Gastroesophageal sphincter (tissue), 3 donors: ENCODE measurements at regions not wholly inside any gene's neighbourhood (a gene's known extent, or its start where the extent isn't known, plus 50 kb on each side); places are given as distances from the start of the nearest gene placed in this dataset.

Experiments used
- EP300 ChIP-seq: sonication (generic); formaldehyde crosslinking; IDR thresholded peaks from one replicate; pipeline ENCODE4 v1.6.1; 2017; ENCODE audit warnings: antibody characterized with exemption, mild to moderate bottlenecking
- POLR2A ChIP-seq, 2 donors: fragments of 450-650 bp; IDR thresholded peaks; one replicate each; pipeline ENCODE4 v1.6.1; 2017; ENCODE audit warnings: antibody characterized with exemption in 2 of 2, mild to moderate bottlenecking in 2 of 2, moderate library complexity in 1 of 2
- POLR2AphosphoS5 ChIP-seq: sonication (generic); formaldehyde crosslinking; IDR thresholded peaks from one replicate; pipeline ENCODE4 v1.6.1; 2017; ENCODE audit warnings: antibody characterized with exemption
- TF ChIP-seq, protein P1 (sequence below), 4 experiments: fragments of 200-600 bp in 2 of 4; fragments of 450-650 bp in 2 of 4; sonication (generic) in 1 of 4; IDR thresholded peaks; one replicate each; pipeline ENCODE4 v1.5.1; 2017 to 2019; ENCODE audit warnings: antibody characterized with exemption in 4 of 4, mild to moderate bottlenecking in 2 of 4, moderate library complexity in 2 of 4

- no peak for TF ChIP-seq POLR2AphosphoS5
- TF ChIP-seq, protein P1, sequence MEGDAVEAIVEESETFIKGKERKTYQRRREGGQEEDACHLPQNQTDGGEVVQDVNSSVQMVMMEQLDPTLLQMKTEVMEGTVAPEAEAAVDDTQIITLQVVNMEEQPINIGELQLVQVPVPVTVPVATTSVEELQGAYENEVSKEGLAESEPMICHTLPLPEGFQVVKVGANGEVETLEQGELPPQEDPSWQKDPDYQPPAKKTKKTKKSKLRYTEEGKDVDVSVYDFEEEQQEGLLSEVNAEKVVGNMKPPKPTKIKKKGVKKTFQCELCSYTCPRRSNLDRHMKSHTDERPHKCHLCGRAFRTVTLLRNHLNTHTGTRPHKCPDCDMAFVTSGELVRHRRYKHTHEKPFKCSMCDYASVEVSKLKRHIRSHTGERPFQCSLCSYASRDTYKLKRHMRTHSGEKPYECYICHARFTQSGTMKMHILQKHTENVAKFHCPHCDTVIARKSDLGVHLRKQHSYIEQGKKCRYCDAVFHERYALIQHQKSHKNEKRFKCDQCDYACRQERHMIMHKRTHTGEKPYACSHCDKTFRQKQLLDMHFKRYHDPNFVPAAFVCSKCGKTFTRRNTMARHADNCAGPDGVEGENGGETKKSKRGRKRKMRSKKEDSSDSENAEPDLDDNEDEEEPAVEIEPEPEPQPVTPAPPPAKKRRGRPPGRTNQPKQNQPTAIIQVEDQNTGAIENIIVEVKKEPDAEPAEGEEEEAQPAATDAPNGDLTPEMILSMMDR (IDR thresholded peaks at IDR 0.05): no peak
- TF ChIP-seq POLR2A (IDR thresholded peaks at IDR 0.05): no peak
- no peak for TF ChIP-seq EP300
These were observed 491.8 kb upstream of the TENM4 start for GRCh38 chr11:79932612-79933011.
